HL-60 (cell line): ENCODE measurements at regions not wholly inside any gene's neighbourhood (a gene's known extent, or its start where the extent isn't known, plus 50 kb on each side); places are given as distances from the start of the nearest gene placed in this dataset.
"Not testable (repeated sequence)": the region's sequence is repeated elsewhere in the genome, so short reads cannot be mapped to it uniquely, and the experiment has no call there.

Experiments
- DNase-seq, 2 experiments: peaks; one replicate each; pipeline ENCODE4 v3.0.0-alpha.2; 2010 to 2020; ENCODE audit warnings: low read depth in 1 of 2, low spot score in 1 of 2
- H3K27ac ChIP-seq: fragments of 250-450 bp; sonication (Bioruptor Pico); replicated peaks from 2 replicates; pipeline ENCODE4 v1.5.1; 2020; ENCODE audit warnings: mild to moderate bottlenecking, moderate library complexity
- H3K27me3 ChIP-seq: fragments of 250-450 bp; sonication (Bioruptor Pico); 2 replicates; pipeline ENCODE4 v1.5.1; 2021; ENCODE audit warnings: mild to moderate bottlenecking, moderate library complexity; ENCODE audit not compliant: insufficient read depth, poor library complexity, severe bottlenecking
- H3K4me3 ChIP-seq: replicated peaks from 2 replicates; pipeline ENCODE4 v1.5.1; 2011; ENCODE audit warnings: mild to moderate bottlenecking, control low read depth, low read length; ENCODE audit not compliant: insufficient read depth
- GABPA ChIP-seq: IDR thresholded peaks from 2 replicates; pipeline ENCODE4 v1.6.1; 2012; ENCODE audit warnings: low read depth
- POLR2AphosphoS5 ChIP-seq: IDR thresholded peaks from 2 replicates; pipeline ENCODE4 v1.6.1; 2012; ENCODE audit warnings: low read depth
- SPI1 ChIP-seq: IDR thresholded peaks from 2 replicates; pipeline ENCODE4 v1.6.1; 2012; ENCODE audit warnings: low read depth, mild to moderate bottlenecking, borderline replicate concordance
- TF ChIP-seq, protein P1 (sequence below): IDR thresholded peaks from 2 replicates; pipeline ENCODE4 v1.6.1; 2012; ENCODE audit warnings: low read depth; ENCODE audit not compliant: insufficient replicate concordance
- TF ChIP-seq, protein P2 (sequence below): IDR thresholded peaks from one replicate; pipeline ENCODE4 v1.5.1; 2011; ENCODE audit warnings: low read length, control low read depth, inconsistent platforms; ENCODE audit not compliant: insufficient read depth

DNA sequence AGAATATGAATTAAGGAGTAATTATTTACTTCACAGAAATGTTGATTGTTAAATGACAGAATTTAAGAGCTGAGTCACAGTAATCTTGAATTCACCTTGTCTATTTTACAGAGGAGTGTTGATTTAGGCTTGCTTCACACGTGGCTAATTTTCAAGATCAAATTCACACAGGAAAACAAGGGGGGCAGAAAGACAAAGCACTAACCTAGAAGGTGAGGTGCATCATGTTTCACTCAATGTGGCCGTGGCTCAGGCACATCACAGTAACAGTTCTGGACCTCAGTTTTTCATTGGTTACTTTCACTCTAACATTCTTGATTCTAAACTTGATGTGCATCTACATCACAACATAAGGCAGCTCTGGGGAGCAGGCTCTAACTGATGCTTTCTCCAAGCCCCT is 69.6 kb upstream of the GNAQ start:
- TF ChIP-seq, protein P1, sequence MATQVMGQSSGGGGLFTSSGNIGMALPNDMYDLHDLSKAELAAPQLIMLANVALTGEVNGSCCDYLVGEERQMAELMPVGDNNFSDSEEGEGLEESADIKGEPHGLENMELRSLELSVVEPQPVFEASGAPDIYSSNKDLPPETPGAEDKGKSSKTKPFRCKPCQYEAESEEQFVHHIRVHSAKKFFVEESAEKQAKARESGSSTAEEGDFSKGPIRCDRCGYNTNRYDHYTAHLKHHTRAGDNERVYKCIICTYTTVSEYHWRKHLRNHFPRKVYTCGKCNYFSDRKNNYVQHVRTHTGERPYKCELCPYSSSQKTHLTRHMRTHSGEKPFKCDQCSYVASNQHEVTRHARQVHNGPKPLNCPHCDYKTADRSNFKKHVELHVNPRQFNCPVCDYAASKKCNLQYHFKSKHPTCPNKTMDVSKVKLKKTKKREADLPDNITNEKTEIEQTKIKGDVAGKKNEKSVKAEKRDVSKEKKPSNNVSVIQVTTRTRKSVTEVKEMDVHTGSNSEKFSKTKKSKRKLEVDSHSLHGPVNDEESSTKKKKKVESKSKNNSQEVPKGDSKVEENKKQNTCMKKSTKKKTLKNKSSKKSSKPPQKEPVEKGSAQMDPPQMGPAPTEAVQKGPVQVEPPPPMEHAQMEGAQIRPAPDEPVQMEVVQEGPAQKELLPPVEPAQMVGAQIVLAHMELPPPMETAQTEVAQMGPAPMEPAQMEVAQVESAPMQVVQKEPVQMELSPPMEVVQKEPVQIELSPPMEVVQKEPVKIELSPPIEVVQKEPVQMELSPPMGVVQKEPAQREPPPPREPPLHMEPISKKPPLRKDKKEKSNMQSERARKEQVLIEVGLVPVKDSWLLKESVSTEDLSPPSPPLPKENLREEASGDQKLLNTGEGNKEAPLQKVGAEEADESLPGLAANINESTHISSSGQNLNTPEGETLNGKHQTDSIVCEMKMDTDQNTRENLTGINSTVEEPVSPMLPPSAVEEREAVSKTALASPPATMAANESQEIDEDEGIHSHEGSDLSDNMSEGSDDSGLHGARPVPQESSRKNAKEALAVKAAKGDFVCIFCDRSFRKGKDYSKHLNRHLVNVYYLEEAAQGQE, result no peak
- TF ChIP-seq GABPA (no peak), SPI1 (no peak), POLR2AphosphoS5 (no peak)
- TF ChIP-seq, protein P2, sequence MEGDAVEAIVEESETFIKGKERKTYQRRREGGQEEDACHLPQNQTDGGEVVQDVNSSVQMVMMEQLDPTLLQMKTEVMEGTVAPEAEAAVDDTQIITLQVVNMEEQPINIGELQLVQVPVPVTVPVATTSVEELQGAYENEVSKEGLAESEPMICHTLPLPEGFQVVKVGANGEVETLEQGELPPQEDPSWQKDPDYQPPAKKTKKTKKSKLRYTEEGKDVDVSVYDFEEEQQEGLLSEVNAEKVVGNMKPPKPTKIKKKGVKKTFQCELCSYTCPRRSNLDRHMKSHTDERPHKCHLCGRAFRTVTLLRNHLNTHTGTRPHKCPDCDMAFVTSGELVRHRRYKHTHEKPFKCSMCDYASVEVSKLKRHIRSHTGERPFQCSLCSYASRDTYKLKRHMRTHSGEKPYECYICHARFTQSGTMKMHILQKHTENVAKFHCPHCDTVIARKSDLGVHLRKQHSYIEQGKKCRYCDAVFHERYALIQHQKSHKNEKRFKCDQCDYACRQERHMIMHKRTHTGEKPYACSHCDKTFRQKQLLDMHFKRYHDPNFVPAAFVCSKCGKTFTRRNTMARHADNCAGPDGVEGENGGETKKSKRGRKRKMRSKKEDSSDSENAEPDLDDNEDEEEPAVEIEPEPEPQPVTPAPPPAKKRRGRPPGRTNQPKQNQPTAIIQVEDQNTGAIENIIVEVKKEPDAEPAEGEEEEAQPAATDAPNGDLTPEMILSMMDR, result no peak
- no peaks in the 10 kb centered on the region for H3K27me3 ChIP-seq
- no peak for DNase-seq
- H3K4me3 ChIP-seq, result no peak overlapping the region
- no peak overlapping the region for H3K27ac ChIP-seq

DNA sequence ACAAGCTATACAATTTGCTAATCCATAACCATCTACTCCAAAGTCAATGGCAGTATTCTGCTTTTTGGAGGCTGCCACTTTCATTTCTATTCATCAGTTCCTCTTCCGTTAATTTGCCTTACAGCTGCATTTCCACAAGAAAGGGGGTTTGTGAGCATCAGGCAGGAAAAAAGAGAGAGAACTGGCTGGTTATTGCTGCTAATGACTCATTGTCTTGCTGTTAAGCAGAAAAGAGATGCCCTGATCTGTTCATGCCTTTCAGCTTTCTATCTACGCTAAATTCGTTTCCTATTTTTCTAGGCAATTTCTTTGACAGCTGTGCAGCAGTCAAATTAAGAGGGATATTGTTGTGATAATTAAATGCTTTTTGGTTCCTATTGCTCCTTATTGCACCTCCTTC is 65.9 kb upstream of the GNAQ start:
- peak; percentile 73 to 77 for DNase-seq
- TF ChIP-seq GABPA, result peak; percentile 4; the same call in 1 of the 2 replicates
- TF ChIP-seq, protein P2, result no peak
- peak; percentile 70; the same call in 1 of the 2 replicates for TF ChIP-seq SPI1
- Histone ChIP-seq H3K4me3 (peak overlapping the region; percentile 5; the same call in 1 of the 2 replicates), H3K27ac (peak overlapping the region; percentile 74), H3K27me3 (no peaks in the 10 kb centered on the region)

DNA sequence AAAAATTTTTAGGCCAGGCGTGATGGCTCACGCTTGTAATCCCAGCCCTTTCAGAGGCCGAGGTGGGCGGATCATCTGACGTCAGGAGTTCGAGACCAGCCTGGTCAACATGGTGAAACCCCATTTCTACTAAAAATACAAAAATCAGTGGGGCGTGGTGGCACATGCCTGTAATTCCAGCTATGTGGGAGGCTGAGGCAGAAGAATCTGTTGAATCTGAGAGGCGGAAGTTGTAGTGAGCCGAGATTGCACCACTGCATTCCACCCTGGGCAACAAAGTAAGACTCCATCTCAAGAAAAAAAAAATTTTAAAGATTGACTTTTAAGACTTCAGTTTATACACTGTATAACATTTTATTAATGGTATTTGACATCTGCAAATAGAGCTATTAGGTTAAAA is 60.1 kb upstream of the GNAQ start:
- H3K4me3 ChIP-seq, result no peak overlapping the region
- H3K27ac ChIP-seq, result no peak overlapping the region
- no peaks in the 10 kb centered on the region for H3K27me3 ChIP-seq
- no peak for DNase-seq
- TF ChIP-seq GABPA (no peak), POLR2AphosphoS5 (no peak), SPI1 (no peak)
- TF ChIP-seq, protein P1, result no peak
- TF ChIP-seq, protein P2, result no peak

DNA sequence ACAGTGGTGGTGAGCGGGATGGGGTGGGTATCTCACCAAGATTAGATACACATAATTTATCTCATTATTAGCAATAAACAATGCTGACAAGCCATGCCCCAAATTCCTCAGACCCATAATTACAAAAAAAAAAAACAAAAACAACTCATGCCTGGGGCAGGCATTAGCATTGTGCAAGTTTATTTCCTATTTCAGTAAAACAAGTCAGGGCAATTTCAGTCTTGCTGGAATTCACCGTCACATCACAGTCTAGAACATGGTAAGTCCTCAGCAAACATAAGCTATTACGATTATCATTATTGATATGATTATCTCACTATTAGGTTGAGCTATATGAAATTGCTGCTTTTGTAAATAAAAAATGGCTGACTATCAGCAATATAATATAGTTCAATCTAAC is 57.5 kb upstream of the GNAQ start:
- Histone ChIP-seq H3K27ac (no peak overlapping the region), H3K27me3 (no peaks in the 10 kb centered on the region), H3K4me3 (no peak overlapping the region)
- no peak for DNase-seq
- TF ChIP-seq, protein P2, result no peak
- TF ChIP-seq SPI1, result no peak
- no peak for TF ChIP-seq GABPA
- TF ChIP-seq, protein P1, result no peak
- no peak for TF ChIP-seq POLR2AphosphoS5

DNA sequence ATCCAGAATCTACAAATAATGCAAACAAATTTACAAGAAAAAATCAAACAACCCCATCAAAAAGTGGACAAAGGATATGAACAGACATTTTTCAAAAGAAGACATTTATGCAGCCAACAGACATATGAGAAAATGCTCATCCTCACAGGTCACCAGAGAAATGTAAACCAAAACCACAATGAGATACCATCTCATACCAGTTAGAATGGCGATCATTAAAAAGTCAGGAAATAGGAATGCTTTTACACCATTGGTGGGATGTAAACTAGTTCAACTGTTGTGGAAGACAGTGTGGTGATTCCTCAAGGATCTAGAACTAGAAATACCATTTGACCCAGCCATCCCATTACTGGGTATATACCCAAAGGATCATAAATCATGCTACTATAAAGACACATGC is 56.6 kb upstream of the GNAQ start:
- H3K4me3 ChIP-seq, H3K27me3 ChIP-seq, H3K27ac ChIP-seq, DNase-seq: not testable (repeated sequence)
